Suprapubic skin (tissue), 4 donors: ENCODE measurements at regions not wholly inside any gene's neighbourhood (a gene's known extent, or its start where the extent isn't known, plus 50 kb on each side); places are given as distances from the start of the nearest gene placed in this dataset.

Experiments used
- DNase-seq, 2 donors: peaks; one replicate each; pipeline ENCODE4 v3.0.0-alpha.2; 2019; ENCODE audit warnings: low spot score in 2 of 2
- H3K27ac ChIP-seq: fragments of 200-600 bp; sonication (generic); one replicate; pipeline ENCODE4 v1.5.1; 2019
- H3K27me3 ChIP-seq: fragments of 200-600 bp; sonication (generic); one replicate; pipeline ENCODE4 v1.5.1; 2019
- H3K36me3 ChIP-seq: fragments of 200-600 bp; sonication (generic); one replicate; pipeline ENCODE4 v1.5.1; 2019
- H3K4me1 ChIP-seq: fragments of 200-600 bp; sonication (generic); one replicate; pipeline ENCODE4 v1.5.1; 2019
- H3K4me3 ChIP-seq: fragments of 200-600 bp; sonication (generic); one replicate; pipeline ENCODE4 v1.5.1; 2019; ENCODE audit warnings: mild to moderate bottlenecking
- H3K9me3 ChIP-seq: fragments of 200-600 bp; sonication (generic); one replicate; pipeline ENCODE4 v1.5.1; 2019
- CTCF ChIP-seq, 2 donors: fragments of 200-600 bp in 1 of 2; fragments of 450-650 bp in 1 of 2; sonication (generic) in 1 of 2; IDR thresholded peaks; one replicate each; pipeline ENCODE4 v1.5.1; 2016 to 2019; ENCODE audit warnings: antibody characterized with exemption in 2 of 2, mild to moderate bottlenecking in 1 of 2, moderate library complexity in 1 of 2
- EP300 ChIP-seq: sonication (generic); formaldehyde crosslinking; IDR thresholded peaks from one replicate; pipeline ENCODE4 v1.6.1; 2017; ENCODE audit warnings: antibody characterized with exemption
- POLR2A ChIP-seq, 2 donors: fragments of 450-650 bp; IDR thresholded peaks; one replicate each; pipeline ENCODE4 v1.6.1; 2017; ENCODE audit warnings: antibody characterized with exemption in 2 of 2, mild to moderate bottlenecking in 2 of 2, moderate library complexity in 2 of 2
- POLR2AphosphoS5 ChIP-seq, 3 donors: sonication (generic); formaldehyde crosslinking; IDR thresholded peaks; one replicate each; pipeline ENCODE4 v1.6.1; 2017; ENCODE audit warnings: antibody characterized with exemption in 3 of 3
- WGBS: methylation state at CpG from one replicate; pipeline ENCODE4 v1.1.5; 2018; 5-methylcytosine and 5-hydroxymethylcytosine counted together

GRCh38 chr10:129335942-129336341, 131.1 kb upstream of the MGMT start:
- TF ChIP-seq EP300, result no peak
- TF ChIP-seq CTCF (IDR thresholded peaks at IDR 0.05), result no peak
- TF ChIP-seq POLR2A (IDR thresholded peaks at IDR 0.05), result no peak
- no peak for TF ChIP-seq POLR2AphosphoS5 (IDR thresholded peaks at IDR 0.05)
- H3K27me3 ChIP-seq, result peaks cover 7% of the 10 kb centered on the region
- H3K4me3 ChIP-seq, result no peak overlapping the region
- no peaks in the 10 kb centered on the region for H3K9me3 ChIP-seq
- no peak for DNase-seq
- H3K36me3 ChIP-seq, result no peaks in the 10 kb centered on the region
- 97% methylated on average over 5 of the region's 5 CpGs for WGBS
- H3K4me1 ChIP-seq, result no peaks in the 10 kb centered on the region
- no peak overlapping the region for H3K27ac ChIP-seq

- Histone ChIP-seq H3K9me3 (no peaks in the 10 kb centered on the region), H3K36me3 (no peaks in the 10 kb centered on the region), H3K27me3 (peaks cover 7% of the 10 kb centered on the region), H3K27ac (no peak overlapping the region), H3K4me1 (no peaks in the 10 kb centered on the region), H3K4me3 (no peak overlapping the region)
- no peak for TF ChIP-seq POLR2AphosphoS5 (IDR thresholded peaks at IDR 0.05)
- no peak for TF ChIP-seq EP300
- TF ChIP-seq POLR2A (IDR thresholded peaks at IDR 0.05), result no peak
- no peak for TF ChIP-seq CTCF (IDR thresholded peaks at IDR 0.05)
- 97% methylated on average over 8 of the region's 8 CpGs for WGBS
- no peak for DNase-seq
These were observed 127.8 kb upstream of the MGMT start for GRCh38 chr10:129339191-129339590.

- no peaks in the 10 kb centered on the region for H3K4me1 ChIP-seq
- no peak for DNase-seq
- H3K36me3 ChIP-seq, result no peaks in the 10 kb centered on the region
- H3K27me3 ChIP-seq, result peaks cover 7% of the 10 kb centered on the region
- no peak overlapping the region for H3K27ac ChIP-seq
- TF ChIP-seq CTCF (IDR thresholded peaks at IDR 0.05), result no peak
- TF ChIP-seq EP300, result no peak
- no peak for TF ChIP-seq POLR2AphosphoS5 (IDR thresholded peaks at IDR 0.05)
- TF ChIP-seq POLR2A (IDR thresholded peaks at IDR 0.05), result no peak
- no peak overlapping the region for H3K4me3 ChIP-seq
- WGBS, result 80% methylated on average over 2 of the region's 4 CpGs
- H3K9me3 ChIP-seq, result no peaks in the 10 kb centered on the region
These were observed 127.2 kb upstream of the MGMT start for GRCh38 chr10:129339841-129340240.

- H3K4me1 ChIP-seq, result no peaks in the 10 kb centered on the region
- TF ChIP-seq CTCF (IDR thresholded peaks at IDR 0.05), result no peak
- TF ChIP-seq EP300, result no peak
- TF ChIP-seq POLR2A (IDR thresholded peaks at IDR 0.05), result no peak
- no peak for TF ChIP-seq POLR2AphosphoS5 (IDR thresholded peaks at IDR 0.05)
- no peak overlapping the region for H3K4me3 ChIP-seq
- no peaks in the 10 kb centered on the region for H3K9me3 ChIP-seq
- no peak for DNase-seq
- peaks cover 7% of the 10 kb centered on the region for H3K27me3 ChIP-seq
- 68% methylated on average over 5 of the region's 5 CpGs for WGBS
- H3K27ac ChIP-seq, result no peak overlapping the region
- no peaks in the 10 kb centered on the region for H3K36me3 ChIP-seq
These were observed 126.0 kb upstream of the MGMT start for GRCh38 chr10:129341087-129341486.

GRCh38 chr10:129342385-129342784, 124.7 kb upstream of the MGMT start:
- DNase-seq, result no peak
- 59% methylated on average over 2 of the region's 2 CpGs for WGBS
- H3K4me3 ChIP-seq, result no peak overlapping the region
- H3K4me1 ChIP-seq, result no peaks in the 10 kb centered on the region
- H3K27ac ChIP-seq, result no peak overlapping the region
- H3K9me3 ChIP-seq, result no peaks in the 10 kb centered on the region
- H3K27me3 ChIP-seq, result peaks cover 7% of the 10 kb centered on the region
- TF ChIP-seq CTCF (IDR thresholded peaks at IDR 0.05) (no peak), POLR2A (IDR thresholded peaks at IDR 0.05) (no peak), EP300 (no peak), POLR2AphosphoS5 (IDR thresholded peaks at IDR 0.05) (no peak)
- H3K36me3 ChIP-seq, result no peaks in the 10 kb centered on the region
